Tibial nerve (tissue), 4 donors: ENCODE measurements at regions not wholly inside any gene's neighbourhood (a gene's known extent, or its start where the extent isn't known, plus 50 kb on each side); places are given as distances from the start of the nearest gene placed in this dataset.

ENCODE experiments used
- EP300 ChIP-seq, 2 donors: sonication (generic); formaldehyde crosslinking; IDR thresholded peaks; one replicate each; pipeline ENCODE4 v1.6.1; 2017; ENCODE audit warnings: antibody characterized with exemption in 2 of 2, mild to moderate bottlenecking in 1 of 2
- POLR2A ChIP-seq, 2 donors: fragments of 450-650 bp; IDR thresholded peaks; one replicate each; pipeline ENCODE4 v1.6.1; 2017; ENCODE audit warnings: antibody characterized with exemption in 2 of 2, mild to moderate bottlenecking in 2 of 2, moderate library complexity in 2 of 2
- TF ChIP-seq, protein P1 (sequence below), 5 experiments: fragments of 200-600 bp in 3 of 5; fragments of 450-650 bp in 2 of 5; sonication (generic) in 3 of 5; IDR thresholded peaks; one replicate each; pipeline ENCODE4 v1.5.1; 2016 to 2019; ENCODE audit warnings: antibody characterized with exemption in 5 of 5, mild to moderate bottlenecking in 3 of 5, moderate library complexity in 2 of 5

DNA sequence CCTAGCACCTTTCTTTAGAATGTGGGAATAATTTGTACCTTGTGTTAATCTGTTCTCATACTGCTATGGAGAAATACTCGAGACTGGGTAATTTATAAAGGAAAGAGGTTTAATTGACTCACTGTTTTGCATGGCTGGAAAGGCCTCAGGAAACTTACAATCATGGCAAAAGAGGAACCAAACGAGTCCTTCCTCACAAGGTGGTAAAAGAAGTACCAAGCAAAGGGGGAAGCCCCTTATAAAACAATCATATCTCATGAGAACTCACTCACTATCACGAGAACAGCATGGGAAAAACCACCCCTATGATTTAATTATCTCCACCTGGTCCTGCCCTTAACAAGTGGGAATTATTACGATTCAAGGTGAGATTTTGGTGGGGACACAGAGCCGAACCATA, 127.1 kb upstream of the ANO3 start:
- TF ChIP-seq, protein P1, sequence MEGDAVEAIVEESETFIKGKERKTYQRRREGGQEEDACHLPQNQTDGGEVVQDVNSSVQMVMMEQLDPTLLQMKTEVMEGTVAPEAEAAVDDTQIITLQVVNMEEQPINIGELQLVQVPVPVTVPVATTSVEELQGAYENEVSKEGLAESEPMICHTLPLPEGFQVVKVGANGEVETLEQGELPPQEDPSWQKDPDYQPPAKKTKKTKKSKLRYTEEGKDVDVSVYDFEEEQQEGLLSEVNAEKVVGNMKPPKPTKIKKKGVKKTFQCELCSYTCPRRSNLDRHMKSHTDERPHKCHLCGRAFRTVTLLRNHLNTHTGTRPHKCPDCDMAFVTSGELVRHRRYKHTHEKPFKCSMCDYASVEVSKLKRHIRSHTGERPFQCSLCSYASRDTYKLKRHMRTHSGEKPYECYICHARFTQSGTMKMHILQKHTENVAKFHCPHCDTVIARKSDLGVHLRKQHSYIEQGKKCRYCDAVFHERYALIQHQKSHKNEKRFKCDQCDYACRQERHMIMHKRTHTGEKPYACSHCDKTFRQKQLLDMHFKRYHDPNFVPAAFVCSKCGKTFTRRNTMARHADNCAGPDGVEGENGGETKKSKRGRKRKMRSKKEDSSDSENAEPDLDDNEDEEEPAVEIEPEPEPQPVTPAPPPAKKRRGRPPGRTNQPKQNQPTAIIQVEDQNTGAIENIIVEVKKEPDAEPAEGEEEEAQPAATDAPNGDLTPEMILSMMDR (IDR thresholded peaks at IDR 0.05) = no peak
- no peak for TF ChIP-seq POLR2A (IDR thresholded peaks at IDR 0.05)
- TF ChIP-seq EP300 (IDR thresholded peaks at IDR 0.05) = no peak
